HCT116 (cell line): ENCODE measurements at regions not wholly inside any gene's neighbourhood (a gene's known extent, or its start where the extent isn't known, plus 50 kb on each side); places are given as distances from the start of the nearest gene placed in this dataset.

Experiments used
- EGR1 ChIP-seq: IDR thresholded peaks from 2 replicates; pipeline ENCODE4 v1.6.1; 2012; ENCODE audit warnings: low read depth
- EZH2 ChIP-seq: fragments of 200-600 bp; sonication (generic); IDR thresholded peaks from 2 replicates; pipeline ENCODE4 v1.6.1; 2017; ENCODE audit warnings: antibody characterized with exemption, mixed run types
- EZH2phosphoT487 ChIP-seq: fragments of 200-600 bp; IDR thresholded peaks from 2 replicates; pipeline ENCODE4 v1.6.1; 2018; ENCODE audit warnings: antibody characterized with exemption, borderline replicate concordance
- POLR2A ChIP-seq: IDR thresholded peaks from 2 replicates; pipeline ENCODE4 v1.7.0; 2011; ENCODE audit warnings: borderline replicate concordance; ENCODE audit not compliant: insufficient read depth, insufficient read length; ENCODE audit errors: extremely low read depth
- POLR2AphosphoS5 ChIP-seq: IDR thresholded peaks from 2 replicates; pipeline ENCODE4 v1.6.1; 2011; ENCODE audit warnings: mild to moderate bottlenecking, low read depth, low read length, moderate library complexity
- TF ChIP-seq, protein P1 (sequence below), 3 experiments: fragments of 200-600 bp in 1 of 3; sonication (generic) in 1 of 3; IDR thresholded peaks in 2 of 3; conservative IDR thresholded peaks in 1 of 3; 2 replicates each; pipeline ENCODE4 v1.5.1; 2012 to 2017; ENCODE audit warnings: low read depth in 2 of 3, low read length in 2 of 3, antibody characterized with exemption in 1 of 3, borderline replicate concordance in 1 of 3, control low read depth in 1 of 3, mild to moderate bottlenecking in 1 of 3, mixed read lengths in 1 of 3, mixed run types in 1 of 3, moderate library complexity in 1 of 3; ENCODE audit not compliant: insufficient read depth in 1 of 3

- TF ChIP-seq, protein P1, sequence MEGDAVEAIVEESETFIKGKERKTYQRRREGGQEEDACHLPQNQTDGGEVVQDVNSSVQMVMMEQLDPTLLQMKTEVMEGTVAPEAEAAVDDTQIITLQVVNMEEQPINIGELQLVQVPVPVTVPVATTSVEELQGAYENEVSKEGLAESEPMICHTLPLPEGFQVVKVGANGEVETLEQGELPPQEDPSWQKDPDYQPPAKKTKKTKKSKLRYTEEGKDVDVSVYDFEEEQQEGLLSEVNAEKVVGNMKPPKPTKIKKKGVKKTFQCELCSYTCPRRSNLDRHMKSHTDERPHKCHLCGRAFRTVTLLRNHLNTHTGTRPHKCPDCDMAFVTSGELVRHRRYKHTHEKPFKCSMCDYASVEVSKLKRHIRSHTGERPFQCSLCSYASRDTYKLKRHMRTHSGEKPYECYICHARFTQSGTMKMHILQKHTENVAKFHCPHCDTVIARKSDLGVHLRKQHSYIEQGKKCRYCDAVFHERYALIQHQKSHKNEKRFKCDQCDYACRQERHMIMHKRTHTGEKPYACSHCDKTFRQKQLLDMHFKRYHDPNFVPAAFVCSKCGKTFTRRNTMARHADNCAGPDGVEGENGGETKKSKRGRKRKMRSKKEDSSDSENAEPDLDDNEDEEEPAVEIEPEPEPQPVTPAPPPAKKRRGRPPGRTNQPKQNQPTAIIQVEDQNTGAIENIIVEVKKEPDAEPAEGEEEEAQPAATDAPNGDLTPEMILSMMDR (IDR thresholded peaks at IDR 0.05 in 2 of 3, conservative IDR thresholded peaks at IDR 0.05 in 1 of 3; ENCODE audit: borderline replicate concordance in 1 of 3, insufficient read depth in 1 of 3, low read depth in 2 of 3, low read length in 2 of 3), result no peak
- no peak for TF ChIP-seq POLR2AphosphoS5
- TF ChIP-seq EZH2phosphoT487, result no peak
- no peak for TF ChIP-seq EZH2
- no peak for TF ChIP-seq POLR2A
- no peak for TF ChIP-seq EGR1
These were observed 528.6 kb upstream of the LMCD1 start for GRCh38 chr3:7973006-7973405.
